HCT116 (cell line): ENCODE measurements at regions not wholly inside any gene's neighbourhood (a gene's known extent, or its start where the extent isn't known, plus 50 kb on each side); places are given as distances from the start of the nearest gene placed in this dataset.
A peak's percentile ranks its signal among the peaks of the same experiment; 100 is the strongest.

Experiments
- ATAC-seq: fragments of 200-7000 bp; cut with Tn5 transposase; 2 replicates; pipeline ENCODE4 v1.9.1; 2020; ENCODE audit warnings: mild to moderate bottlenecking, moderate library complexity
- BruUV-seq: library from RNA; stranded (reverse); fragments of 400-500 nt; replicated peaks from 2 replicates; lab custom pipeline; 2021; lab: Mats Ljungman, UMichigan
- CTCF ChIA-PET: fragments of 300-600 bp; sonication (Branson Sonifier 250); formaldehyde crosslinking; loops from one replicate; lab custom pipeline; 2021; ENCODE audit warnings: antibody characterized with exemption; lab: Charles Lee
- POLR2A ChIA-PET: fragments of 300-600, 350-600 bp; sonication (Branson Sonifier 250); formaldehyde crosslinking; loops from one replicate; lab custom pipeline; 2021; ENCODE audit warnings: antibody characterized with exemption; lab: Charles Lee
- RAD21 ChIA-PET, 2 experiments: fragments of 300-600 bp; sonication (Branson Sonifier 250); formaldehyde crosslinking; loops; one replicate each; lab custom pipeline; 2023; ENCODE audit warnings: low total read pairs in 2 of 2; ENCODE audit not compliant: uncharacterized antibody in 2 of 2, unreplicated experiment in 2 of 2, low non-redundant PET in 1 of 2; lab: Charles Lee
- DNase-seq: peaks from one replicate; pipeline ENCODE4 v3.0.0-alpha.2; 2010; ENCODE audit warnings: low read depth, low spot score
- H2AFZ ChIP-seq: fragments of 200-600 bp; shearing (Covaris generic), sonication (generic); 2 replicates; pipeline ENCODE4 v1.6.1; 2017; ENCODE audit warnings: low read depth, mixed run types, mixed read lengths, antibody characterized with exemption, low read length; ENCODE audit not compliant: poor library complexity, severe bottlenecking
- H3K27ac ChIP-seq: 2 replicates; pipeline ENCODE4 v1.5.1; 2012; ENCODE audit warnings: low read depth, low read length
- H3K27me3 ChIP-seq: fragments of 200-600 bp; sonication (generic); 2 replicates; pipeline ENCODE4 v1.6.1; 2016; ENCODE audit warnings: mixed run types, low read length, mixed read lengths; ENCODE audit not compliant: insufficient read depth
- H3K36me3 ChIP-seq, 2 experiments: fragments of 200-500 bp in 1 of 2; fragments of 200-600 bp in 1 of 2; sonication (Bioruptor generic) in 1 of 2; sonication (generic) in 1 of 2; 2 replicates each; pipeline versions ENCODE4 v1.5.1 to v1.6.1; 2014 to 2016; ENCODE audit warnings: low read length in 2 of 2, inconsistent platforms in 1 of 2, mixed read lengths in 1 of 2, mixed run types in 1 of 2; ENCODE audit not compliant: insufficient read depth in 2 of 2, control insufficient read depth in 1 of 2
- H3K4me1 ChIP-seq, 2 experiments: fragments of 200-600 bp in 1 of 2; sonication (generic) in 1 of 2; 2 replicates each; pipeline versions ENCODE4 v1.5.1 to v1.6.1; 2012 to 2017; ENCODE audit warnings: low read length in 2 of 2, inconsistent platforms in 1 of 2, mild to moderate bottlenecking in 1 of 2, mixed read lengths in 1 of 2, mixed run types in 1 of 2, moderate library complexity in 1 of 2; ENCODE audit not compliant: insufficient read depth in 2 of 2, control insufficient read depth in 1 of 2
- H3K4me2 ChIP-seq: fragments of 200-600 bp; sonication (generic); 2 replicates; pipeline ENCODE4 v1.6.1; 2017; ENCODE audit warnings: mixed run types, low read length, mixed read lengths
- H3K4me3 ChIP-seq, 2 experiments: fragments of 200-600 bp in 1 of 2; sonication (generic) in 1 of 2; replicated peaks in 1 of 2; 2 replicates each; pipeline ENCODE4 v1.5.1; 2011 to 2016; ENCODE audit warnings: low read length in 2 of 2, control low read depth in 1 of 2, low read depth in 1 of 2, mild to moderate bottlenecking in 1 of 2, mixed read lengths in 1 of 2, mixed run types in 1 of 2
- H3K79me2 ChIP-seq: fragments of 200-600 bp; sonication (generic); 2 replicates; pipeline ENCODE4 v1.6.1; 2017; ENCODE audit warnings: mild to moderate bottlenecking, mixed run types, low read length, moderate library complexity, mixed read lengths; ENCODE audit not compliant: insufficient read depth
- H3K9ac ChIP-seq: fragments of 200-600 bp; sonication (generic); 2 replicates; pipeline ENCODE4 v1.6.1; 2016; ENCODE audit warnings: low read length, mixed read lengths
- H3K9me2 ChIP-seq: fragments of 200-600 bp; sonication (generic), shearing (Covaris generic); 2 replicates; pipeline ENCODE4 v1.6.1; 2017; ENCODE audit warnings: mixed run types, mild to moderate bottlenecking, moderate library complexity; ENCODE audit not compliant: insufficient read depth
- H3K9me3 ChIP-seq, 2 experiments: fragments of 200-500 bp in 1 of 2; fragments of 200-600 bp in 1 of 2; sonication (Bioruptor generic) in 1 of 2; sonication (generic) in 1 of 2; 2 replicates each; pipeline ENCODE4 v1.6.1; 2014 to 2017; ENCODE audit warnings: low read length in 2 of 2, mixed read lengths in 2 of 2, inconsistent platforms in 1 of 2, low read depth in 1 of 2, mild to moderate bottlenecking in 1 of 2, mixed run types in 1 of 2, moderate library complexity in 1 of 2; ENCODE audit not compliant: control insufficient read depth in 1 of 2, insufficient read depth in 1 of 2
- H4K20me1 ChIP-seq: fragments of 200-600 bp; sonication (generic), shearing (Covaris generic); 2 replicates; pipeline ENCODE4 v1.6.1; 2017; ENCODE audit warnings: mixed run types, mild to moderate bottlenecking, moderate library complexity; ENCODE audit not compliant: insufficient read depth
- ATF3 ChIP-seq: IDR thresholded peaks from 2 replicates; pipeline ENCODE4 v1.6.1; 2012
- CBX3 ChIP-seq: IDR thresholded peaks from 2 replicates; pipeline ENCODE4 v1.6.1; 2012; ENCODE audit warnings: low read depth
- EGR1 ChIP-seq: IDR thresholded peaks from 2 replicates; pipeline ENCODE4 v1.6.1; 2012; ENCODE audit warnings: low read depth
- ELF1 ChIP-seq: IDR thresholded peaks from 2 replicates; pipeline ENCODE4 v1.6.1; 2012; ENCODE audit warnings: low read depth, borderline replicate concordance
- EZH2 ChIP-seq: fragments of 200-600 bp; sonication (generic); IDR thresholded peaks from 2 replicates; pipeline ENCODE4 v1.6.1; 2017; ENCODE audit warnings: antibody characterized with exemption, mixed run types
- JUND ChIP-seq: IDR thresholded peaks from 2 replicates; pipeline ENCODE4 v1.6.1; 2012
- POLR2AphosphoS5 ChIP-seq: IDR thresholded peaks from 2 replicates; pipeline ENCODE4 v1.6.1; 2011; ENCODE audit warnings: mild to moderate bottlenecking, low read depth, low read length, moderate library complexity
- SP1 ChIP-seq: IDR thresholded peaks from 2 replicates; pipeline ENCODE4 v1.6.1; 2012; ENCODE audit warnings: low read depth
- SRF ChIP-seq: IDR thresholded peaks from 2 replicates; pipeline ENCODE4 v1.6.1; 2012; ENCODE audit warnings: low read depth
- YY1 ChIP-seq: IDR thresholded peaks from 2 replicates; pipeline ENCODE4 v1.6.1; 2011; ENCODE audit warnings: low read length, low read depth, moderate library complexity, mild to moderate bottlenecking; ENCODE audit not compliant: insufficient replicate concordance; ENCODE audit errors: extremely low read depth
- ZBTB33 ChIP-seq: IDR thresholded peaks from 2 replicates; pipeline ENCODE4 v1.6.1; 2011; ENCODE audit warnings: mild to moderate bottlenecking, low read length, moderate library complexity; ENCODE audit not compliant: insufficient replicate concordance; ENCODE audit errors: extremely low read depth
- ZFX ChIP-seq: fragments of 450-650 bp; IDR thresholded peaks from 2 replicates; pipeline ENCODE4 v1.6.1; 2017
- intact Hi-C: fragments of 100-400 bp; cut with micrococcal nuclease; formaldehyde crosslinking; loops from 2 replicates; pipeline ENCODE4 v1.10.0; 2022
- TF ChIP-seq, protein P1 (sequence below): IDR thresholded peaks from 2 replicates; pipeline ENCODE4 v1.6.1; 2012
- TF ChIP-seq, protein P2 (sequence below): IDR thresholded peaks from 2 replicates; pipeline ENCODE4 v1.6.1; 2012; ENCODE audit warnings: low read depth

GRCh38 chr16:86824751-86825296 is 246.5 kb downstream of the FOXL1 start:
- no peak overlapping the region for H3K9ac ChIP-seq
- ChIA-PET POLR2A (no interaction called here), CTCF (interaction anchor here (1.2 to 1.6 kb wide), 2 partner anchors 49 to 260 kb away, joined by 3 to 5 read pairs; no protein-coding TSS in a partner anchor), RAD21 (no interaction called here)
- H4K20me1 ChIP-seq: no peaks in the 10 kb centered on the region
- no TSS peak for BruUV-seq
- H3K9me3 ChIP-seq: no peaks in the 10 kb centered on the region
- TF ChIP-seq, protein P1, sequence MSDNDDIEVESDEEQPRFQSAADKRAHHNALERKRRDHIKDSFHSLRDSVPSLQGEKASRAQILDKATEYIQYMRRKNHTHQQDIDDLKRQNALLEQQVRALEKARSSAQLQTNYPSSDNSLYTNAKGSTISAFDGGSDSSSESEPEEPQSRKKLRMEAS: no peak
- no peak overlapping the region for H2AFZ ChIP-seq
- no peaks in the 10 kb centered on the region for H3K36me3 ChIP-seq
- H3K9me2 ChIP-seq: no peaks in the 10 kb centered on the region
- no peak overlapping the region for H3K27ac ChIP-seq
- ATAC-seq (peak; percentile 24; the same call in 1 of the 2 replicates), DNase-seq (no peak)
- peaks cover 11% of the 10 kb centered on the region in 2 experiments; a peak in 3 of 4 replicates for H3K4me1 ChIP-seq
- H3K4me3 ChIP-seq: no peak overlapping the region
- peaks cover 74% of the 10 kb centered on the region for H3K27me3 ChIP-seq
- H3K4me2 ChIP-seq: no peak overlapping the region
- intact Hi-C loops: no loop called here
- no peaks in the 10 kb centered on the region for H3K79me2 ChIP-seq

DNA sequence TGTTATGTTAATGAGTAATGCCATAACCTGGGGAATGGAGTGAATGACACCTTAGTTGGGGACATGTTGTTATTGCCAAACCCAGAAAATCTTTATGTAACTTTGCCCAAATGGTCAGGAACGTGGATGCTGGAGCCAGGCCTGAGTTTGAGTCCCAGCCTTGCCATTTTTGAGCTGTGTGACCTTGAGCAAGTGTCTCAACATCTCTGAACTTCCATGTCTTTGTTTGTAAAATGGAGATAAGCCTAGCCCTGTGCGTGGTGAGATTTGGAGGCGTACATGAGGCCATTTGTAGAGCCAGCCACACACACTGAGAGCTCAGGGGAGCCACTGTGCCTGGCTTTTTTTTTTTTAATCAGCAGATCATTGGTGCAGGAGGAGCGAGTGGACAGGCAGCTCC is 247.3 kb downstream of the FOXL1 start:
- H3K4me2 ChIP-seq: no peak overlapping the region
- H3K4me3 ChIP-seq: no peak overlapping the region

More for the DNA sequence above, 247.3 kb downstream of the FOXL1 start:
- TF ChIP-seq CBX3 (no peak), ATF3 (no peak), ZFX (no peak), JUND (no peak), EGR1 (no peak), EZH2 (no peak), POLR2AphosphoS5 (no peak), SRF (no peak), ZBTB33 (no peak), YY1 (no peak), SP1 (no peak), ELF1 (no peak)
- TF ChIP-seq, protein P2, sequence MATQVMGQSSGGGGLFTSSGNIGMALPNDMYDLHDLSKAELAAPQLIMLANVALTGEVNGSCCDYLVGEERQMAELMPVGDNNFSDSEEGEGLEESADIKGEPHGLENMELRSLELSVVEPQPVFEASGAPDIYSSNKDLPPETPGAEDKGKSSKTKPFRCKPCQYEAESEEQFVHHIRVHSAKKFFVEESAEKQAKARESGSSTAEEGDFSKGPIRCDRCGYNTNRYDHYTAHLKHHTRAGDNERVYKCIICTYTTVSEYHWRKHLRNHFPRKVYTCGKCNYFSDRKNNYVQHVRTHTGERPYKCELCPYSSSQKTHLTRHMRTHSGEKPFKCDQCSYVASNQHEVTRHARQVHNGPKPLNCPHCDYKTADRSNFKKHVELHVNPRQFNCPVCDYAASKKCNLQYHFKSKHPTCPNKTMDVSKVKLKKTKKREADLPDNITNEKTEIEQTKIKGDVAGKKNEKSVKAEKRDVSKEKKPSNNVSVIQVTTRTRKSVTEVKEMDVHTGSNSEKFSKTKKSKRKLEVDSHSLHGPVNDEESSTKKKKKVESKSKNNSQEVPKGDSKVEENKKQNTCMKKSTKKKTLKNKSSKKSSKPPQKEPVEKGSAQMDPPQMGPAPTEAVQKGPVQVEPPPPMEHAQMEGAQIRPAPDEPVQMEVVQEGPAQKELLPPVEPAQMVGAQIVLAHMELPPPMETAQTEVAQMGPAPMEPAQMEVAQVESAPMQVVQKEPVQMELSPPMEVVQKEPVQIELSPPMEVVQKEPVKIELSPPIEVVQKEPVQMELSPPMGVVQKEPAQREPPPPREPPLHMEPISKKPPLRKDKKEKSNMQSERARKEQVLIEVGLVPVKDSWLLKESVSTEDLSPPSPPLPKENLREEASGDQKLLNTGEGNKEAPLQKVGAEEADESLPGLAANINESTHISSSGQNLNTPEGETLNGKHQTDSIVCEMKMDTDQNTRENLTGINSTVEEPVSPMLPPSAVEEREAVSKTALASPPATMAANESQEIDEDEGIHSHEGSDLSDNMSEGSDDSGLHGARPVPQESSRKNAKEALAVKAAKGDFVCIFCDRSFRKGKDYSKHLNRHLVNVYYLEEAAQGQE: no peak
- TF ChIP-seq, all 23 proteins: peak for 0
- no peaks in the 10 kb centered on the region for H3K9me3 ChIP-seq
- POLR2A ChIA-PET: no interaction called here
- H3K9me2 ChIP-seq: no peaks in the 10 kb centered on the region
- intact Hi-C loops: no loop called here
- no peaks in the 10 kb centered on the region for H3K79me2 ChIP-seq
- CTCF ChIA-PET: interaction anchor here (1.2 to 1.6 kb wide), 2 partner anchors 48 to 261 kb away, joined by 3 to 5 read pairs; no protein-coding TSS in a partner anchor
- no peak overlapping the region for H2AFZ ChIP-seq
- ATAC-seq (no peak), DNase-seq (no peak)
- H3K27ac ChIP-seq: no peak overlapping the region
- H3K9ac ChIP-seq: no peak overlapping the region
- peaks cover 78% of the 10 kb centered on the region for H3K27me3 ChIP-seq
- H4K20me1 ChIP-seq: no peaks in the 10 kb centered on the region
- RAD21 ChIA-PET: no interaction called here
- no peaks in the 10 kb centered on the region for H3K36me3 ChIP-seq
- H3K4me1 ChIP-seq: peaks cover 11% of the 10 kb centered on the region in 2 experiments; a peak in 3 of 4 replicates
- BruUV-seq: no TSS peak
